Effector memory CD4-positive, alpha-beta T cell (primary cell): ENCODE measurements at regions not wholly inside any gene's neighbourhood (a gene's known extent, or its start where the extent isn't known, plus 50 kb on each side); places are given as distances from the start of the nearest gene placed in this dataset.
"Not testable (repeated sequence)": the region's sequence is repeated elsewhere in the genome, so short reads cannot be mapped to it uniquely, and the experiment has no call there.

Experiments used
- DNase-seq, 3 donors: peaks; one replicate each; pipeline ENCODE4 v3.0.0-alpha.2; 2020
- H3K27ac ChIP-seq: 2 replicates; pipeline ENCODE4 v1.7.0; 2013; ENCODE audit warnings: mild to moderate bottlenecking, low read length, moderate library complexity; ENCODE audit not compliant: insufficient read depth, poor library complexity, severe bottlenecking
- H3K27me3 ChIP-seq: replicated peaks from 2 replicates; pipeline ENCODE4 v1.7.0; 2013; ENCODE audit warnings: mild to moderate bottlenecking, low read length; ENCODE audit not compliant: insufficient read depth, control insufficient read depth, poor library complexity, severe bottlenecking
- H3K36me3 ChIP-seq: 2 replicates; pipeline ENCODE4 v1.7.0; 2013; ENCODE audit warnings: mild to moderate bottlenecking, low read length, moderate library complexity; ENCODE audit not compliant: control insufficient read depth, insufficient read depth
- H3K4me1 ChIP-seq: 2 replicates; pipeline ENCODE4 v1.7.0; 2013; ENCODE audit warnings: low read length, mild to moderate bottlenecking; ENCODE audit not compliant: control insufficient read depth, insufficient read depth, poor library complexity, severe bottlenecking
- H3K4me3 ChIP-seq: 2 replicates; pipeline ENCODE4 v1.7.0; 2013; ENCODE audit warnings: low read length, low read depth, mild to moderate bottlenecking; ENCODE audit not compliant: insufficient read depth, poor library complexity, severe bottlenecking
- H3K9me3 ChIP-seq: 2 replicates; pipeline ENCODE4 v1.7.0; 2013; ENCODE audit warnings: mild to moderate bottlenecking, low read length, moderate library complexity; ENCODE audit not compliant: control insufficient read depth

DNA sequence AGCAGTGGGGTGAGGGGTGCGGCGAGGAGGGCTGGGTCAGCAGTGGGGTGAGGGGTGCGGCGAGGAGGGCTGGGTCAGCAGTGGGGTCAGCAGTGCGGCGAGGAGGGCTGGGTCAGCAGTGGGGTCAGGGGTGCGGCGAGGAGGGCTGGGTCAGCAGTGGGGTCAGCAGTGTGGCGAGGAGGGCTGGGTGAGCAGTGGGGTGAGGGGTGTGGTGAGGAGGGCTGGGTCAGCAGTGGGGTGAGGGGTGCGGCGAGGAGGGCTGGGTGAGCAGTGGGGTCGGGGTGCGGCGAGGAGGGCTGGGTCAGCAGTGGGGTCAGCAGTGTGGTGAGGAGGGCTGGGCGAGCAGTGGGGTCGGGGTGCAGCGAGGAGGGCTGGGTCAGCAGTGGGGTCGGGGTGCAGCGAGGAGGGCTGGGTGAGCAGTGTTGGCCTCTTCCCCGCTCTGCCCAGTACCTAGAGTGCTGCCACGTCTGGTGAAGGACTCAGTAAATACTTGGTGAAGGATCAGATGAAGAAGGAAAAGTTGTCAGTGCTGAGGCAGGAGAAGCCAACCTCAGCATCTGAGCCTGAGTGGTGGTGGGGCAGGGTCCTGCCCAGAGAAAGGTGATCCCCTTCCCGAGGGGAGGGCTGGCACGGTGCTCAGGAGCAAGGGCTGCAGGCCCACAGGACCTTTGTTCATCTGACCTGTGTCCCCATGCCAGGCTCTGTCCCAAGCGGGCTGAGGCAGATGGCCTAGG lies 93.9 kb downstream of the METRNL start:
- not testable (repeated sequence) for H3K4me1 ChIP-seq, H3K27ac ChIP-seq, H3K36me3 ChIP-seq, H3K9me3 ChIP-seq, H3K27me3 ChIP-seq, H3K4me3 ChIP-seq, DNase-seq

DNA sequence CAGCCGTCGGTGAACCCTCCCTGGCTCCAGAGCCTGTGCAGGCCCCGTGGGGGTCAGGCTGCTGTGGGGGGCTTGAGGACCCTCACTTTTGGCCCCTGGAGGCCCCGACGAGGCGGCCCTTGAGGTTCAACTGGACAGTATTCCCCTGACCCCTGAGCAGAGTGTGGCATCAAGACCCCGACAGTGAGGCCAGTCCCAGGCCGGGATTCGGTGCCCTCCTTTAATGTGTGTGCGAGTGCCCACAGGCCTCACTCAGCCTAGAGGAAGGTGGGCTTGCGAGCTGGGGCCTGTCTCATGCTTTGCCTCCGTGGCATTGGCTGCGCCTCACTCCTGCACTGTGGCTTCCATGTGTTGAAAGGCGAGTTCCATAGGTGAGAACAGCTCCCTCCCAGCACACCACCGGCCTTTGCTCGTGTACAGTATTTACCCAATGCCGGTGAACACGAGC lies 94.5 kb downstream of the METRNL start:
- DNase-seq = no peak
- H3K36me3 ChIP-seq = no peaks in the 10 kb centered on the region
- no peaks in the 10 kb centered on the region for H3K4me1 ChIP-seq
- no peaks in the 10 kb centered on the region for H3K9me3 ChIP-seq
- H3K27me3 ChIP-seq = no peaks in the 10 kb centered on the region
- no peak overlapping the region for H3K27ac ChIP-seq
- no peak overlapping the region for H3K4me3 ChIP-seq

DNA sequence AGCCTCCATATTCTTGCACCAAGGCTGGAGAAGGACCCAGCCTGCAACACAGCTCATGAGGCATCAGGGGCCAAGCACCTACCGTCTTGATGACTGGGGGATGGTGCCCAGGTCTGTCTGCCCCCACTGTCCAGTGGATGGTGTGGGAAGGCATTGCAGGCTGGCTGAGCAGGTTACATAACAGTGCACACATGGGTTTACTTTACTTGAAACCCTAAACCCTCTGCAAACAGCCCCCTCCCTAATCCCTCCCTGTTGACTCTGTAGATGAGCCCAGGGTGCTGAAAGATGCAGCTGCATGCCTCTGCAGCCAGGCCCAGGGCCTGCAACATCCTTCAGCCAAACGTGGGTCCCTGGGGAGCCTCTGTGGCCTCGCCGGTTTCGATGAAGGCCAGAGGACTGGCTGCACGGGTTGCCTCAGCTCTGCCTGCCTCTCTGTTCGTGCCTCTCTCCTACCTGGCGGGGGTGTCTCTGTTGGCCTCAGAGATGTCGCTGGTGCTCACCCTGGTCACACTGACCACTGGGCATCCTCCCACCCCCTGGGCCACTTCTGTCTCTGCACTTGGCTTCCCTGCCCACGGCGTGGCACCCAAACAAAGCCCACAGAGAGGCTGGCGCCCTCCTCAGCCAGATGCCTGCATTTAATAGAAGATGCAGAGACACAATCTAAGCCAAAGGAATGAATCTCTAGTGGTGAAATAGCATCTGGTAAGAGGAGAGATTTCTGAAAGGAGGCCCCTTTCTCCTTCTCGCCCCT lies 95.1 kb downstream of the METRNL start:
- no peak overlapping the region for H3K27ac ChIP-seq
- H3K27me3 ChIP-seq = no peaks in the 10 kb centered on the region
- no peaks in the 10 kb centered on the region for H3K36me3 ChIP-seq
- H3K4me1 ChIP-seq = no peaks in the 10 kb centered on the region
- no peak for DNase-seq
- H3K4me3 ChIP-seq = no peak overlapping the region
- no peaks in the 10 kb centered on the region for H3K9me3 ChIP-seq

DNA sequence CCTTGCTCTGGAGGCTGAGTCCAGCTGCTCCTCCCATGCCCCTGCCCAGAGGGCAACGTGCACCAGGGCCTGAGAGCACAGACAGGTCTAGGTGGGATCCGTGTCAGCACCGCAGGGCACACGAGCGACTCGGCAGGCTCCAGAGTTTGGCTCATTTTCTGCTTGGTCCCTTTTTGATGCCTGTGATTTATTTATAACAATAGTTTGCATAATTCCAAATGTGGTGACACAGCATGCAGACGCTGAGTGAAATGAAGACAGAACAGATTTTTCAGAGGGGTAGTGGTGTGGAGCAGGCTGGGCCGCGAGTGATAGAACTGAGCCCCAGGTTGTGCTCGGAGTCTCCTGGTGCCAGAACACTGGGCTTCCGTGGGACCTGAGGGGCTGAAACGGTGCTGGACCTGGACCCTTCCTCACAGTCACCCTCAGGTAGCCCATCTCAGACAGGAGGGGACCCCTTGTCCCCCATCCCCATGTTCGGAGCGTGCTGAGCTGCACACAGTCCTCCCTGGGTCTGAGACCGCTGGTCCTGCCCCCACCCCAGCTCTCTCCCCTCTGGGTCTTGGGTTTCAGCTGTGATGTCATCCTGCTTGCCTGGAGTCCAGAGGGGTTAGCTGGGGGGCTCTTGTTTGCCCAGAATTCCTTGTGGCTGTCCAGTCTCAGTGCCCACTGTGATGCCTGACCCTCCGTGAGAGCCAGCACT lies 95.9 kb downstream of the METRNL start:
- H3K27me3 ChIP-seq = no peaks in the 10 kb centered on the region
- no peaks in the 10 kb centered on the region for H3K4me1 ChIP-seq
- H3K4me3 ChIP-seq = no peak overlapping the region
- H3K36me3 ChIP-seq = no peaks in the 10 kb centered on the region
- no peak overlapping the region for H3K27ac ChIP-seq
- DNase-seq = no peak
- no peaks in the 10 kb centered on the region for H3K9me3 ChIP-seq

DNA sequence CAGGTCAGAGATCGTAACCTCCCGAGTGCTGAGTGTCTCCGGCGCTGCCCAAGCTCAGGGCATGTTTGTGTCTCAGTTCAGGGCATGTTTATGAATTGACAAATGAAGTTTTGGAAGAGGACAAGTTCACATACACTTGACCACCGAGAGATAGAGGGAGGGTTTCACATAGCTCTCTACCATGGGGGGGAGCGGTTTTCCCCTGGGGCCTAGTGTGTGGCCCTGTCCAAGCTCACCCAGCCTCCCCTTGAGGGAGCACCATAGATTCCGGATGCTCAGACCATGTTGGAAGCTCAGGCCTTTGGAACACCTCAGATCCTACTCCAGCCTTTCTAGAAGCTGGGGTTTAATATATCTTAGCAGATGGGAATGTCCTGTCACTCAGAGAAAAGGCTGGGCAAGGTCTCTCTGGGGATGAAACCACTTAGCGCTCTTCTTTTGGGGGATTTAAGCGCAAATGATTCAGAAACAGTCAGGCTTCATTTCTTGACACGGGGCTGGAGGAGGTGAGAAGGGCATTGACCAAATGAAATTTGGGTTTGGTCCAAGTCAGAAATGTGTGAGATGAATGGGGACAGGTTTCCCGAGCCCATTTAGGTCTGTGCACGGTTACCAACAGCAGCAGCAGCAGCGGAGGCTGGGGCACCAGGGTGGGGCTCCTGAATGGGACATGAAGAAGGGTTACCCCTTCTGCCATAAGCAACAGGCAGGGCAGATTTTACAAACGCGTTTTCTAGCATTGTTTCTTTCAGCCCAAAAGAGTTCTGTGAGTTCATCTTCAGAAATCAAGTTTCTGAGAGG lies 96.6 kb downstream of the METRNL start:
- Histone ChIP-seq H3K36me3 (no peaks in the 10 kb centered on the region), H3K4me1 (no peaks in the 10 kb centered on the region), H3K4me3 (no peak overlapping the region), H3K9me3 (no peaks in the 10 kb centered on the region), H3K27ac (no peak overlapping the region), H3K27me3 (no peaks in the 10 kb centered on the region)
- no peak for DNase-seq

DNA sequence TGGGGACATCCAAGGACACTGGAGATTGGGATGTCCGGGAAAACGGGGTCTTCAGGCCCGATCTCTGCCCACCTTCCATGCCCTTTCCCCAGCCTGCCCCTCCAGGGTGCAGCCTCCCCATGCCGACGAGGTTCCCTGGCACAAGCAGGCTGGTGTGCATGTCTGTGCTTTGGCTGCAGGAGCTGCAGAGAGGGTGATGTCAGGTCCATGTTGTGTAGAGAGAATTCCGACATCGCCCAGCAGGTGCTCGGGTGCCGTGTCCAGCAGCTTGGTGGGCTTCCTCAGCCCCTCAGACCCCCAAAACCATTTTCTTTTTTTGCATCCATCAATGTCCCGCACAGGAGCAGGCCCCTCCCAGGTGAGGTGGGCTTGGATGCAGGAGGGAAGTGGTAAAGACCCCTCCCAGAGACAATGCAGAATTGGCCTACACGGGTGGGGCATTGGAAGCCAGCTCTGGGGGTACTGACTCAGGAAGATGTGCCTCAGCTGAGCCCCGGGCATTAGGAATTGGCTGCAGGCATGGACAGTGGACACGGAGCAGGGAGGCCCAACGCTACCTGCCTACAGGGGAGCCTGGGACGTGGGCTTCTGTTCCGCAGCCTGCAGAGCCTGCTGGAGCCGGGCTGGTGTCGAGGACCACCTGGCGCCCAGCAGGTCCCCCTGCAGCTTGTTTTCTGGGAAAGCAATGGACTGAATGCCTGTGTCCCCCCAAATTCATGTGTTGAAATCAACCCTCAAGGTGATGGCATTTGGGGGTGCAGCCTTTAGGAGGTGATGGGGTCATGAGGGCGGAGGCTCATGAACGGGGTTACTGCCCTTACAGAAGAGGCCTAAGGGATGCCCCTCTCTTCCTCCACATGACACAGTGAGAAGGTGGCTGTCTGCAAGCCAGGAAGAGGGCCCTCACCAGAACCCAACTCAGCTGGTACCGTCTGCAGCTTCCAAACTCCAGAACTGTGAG lies 97.5 kb downstream of the METRNL start:
- no peaks in the 10 kb centered on the region for H3K27me3 ChIP-seq
- no peaks in the 10 kb centered on the region for H3K36me3 ChIP-seq
- H3K4me1 ChIP-seq = no peaks in the 10 kb centered on the region
- no peak overlapping the region for H3K4me3 ChIP-seq
- H3K9me3 ChIP-seq = no peaks in the 10 kb centered on the region
- no peak overlapping the region for H3K27ac ChIP-seq
- DNase-seq = no peak

DNA sequence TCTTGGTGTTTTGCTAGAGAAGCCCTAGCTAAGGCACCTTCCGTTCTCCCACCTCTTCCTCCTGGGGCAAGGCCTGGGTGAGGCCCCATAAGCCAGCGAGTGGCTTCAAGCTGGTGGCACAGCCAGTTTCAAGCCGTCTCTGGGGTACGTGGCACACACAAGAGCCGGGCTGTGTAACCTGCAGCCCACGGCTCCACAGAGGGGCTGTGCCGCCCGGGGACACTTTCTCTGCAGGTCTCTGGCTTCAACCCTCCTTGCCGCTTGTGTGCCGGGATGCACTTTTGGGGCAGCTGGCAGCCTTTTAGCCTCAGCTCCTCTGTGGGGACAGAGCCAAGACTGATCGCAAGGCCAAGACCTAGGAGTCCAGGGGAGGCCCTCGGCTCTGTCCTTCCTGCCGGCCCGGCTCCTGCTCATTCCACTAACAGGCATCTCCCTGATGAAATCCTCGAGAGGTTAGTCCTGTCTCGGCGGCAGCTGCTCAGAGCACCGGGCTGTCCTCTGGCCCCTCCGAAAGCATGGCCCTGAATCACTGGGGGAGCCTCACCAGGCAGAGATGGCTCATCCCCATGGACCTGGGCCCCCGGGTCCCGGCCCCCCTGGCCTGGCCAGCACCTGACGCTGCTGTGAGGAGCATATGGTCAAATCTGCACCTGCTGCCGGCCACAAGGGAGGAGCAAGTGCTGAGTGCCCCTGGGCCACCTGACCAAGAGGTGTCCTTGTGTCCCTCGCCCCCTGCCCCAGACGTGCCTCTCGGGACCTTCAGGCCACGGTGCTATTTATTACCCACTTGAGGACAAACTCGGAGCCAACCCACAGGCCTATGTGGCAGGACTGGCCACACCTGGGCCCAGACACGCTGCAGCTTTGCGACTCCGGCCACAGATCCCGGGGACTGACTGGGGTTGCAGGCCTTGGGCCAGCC lies 98.5 kb downstream of the METRNL start:
- H3K4me3 ChIP-seq = no peak overlapping the region
- H3K36me3 ChIP-seq = no peaks in the 10 kb centered on the region
- no peaks in the 10 kb centered on the region for H3K27me3 ChIP-seq
- no peak for DNase-seq
- H3K9me3 ChIP-seq = no peaks in the 10 kb centered on the region
- H3K4me1 ChIP-seq = no peaks in the 10 kb centered on the region
- no peak overlapping the region for H3K27ac ChIP-seq

DNA sequence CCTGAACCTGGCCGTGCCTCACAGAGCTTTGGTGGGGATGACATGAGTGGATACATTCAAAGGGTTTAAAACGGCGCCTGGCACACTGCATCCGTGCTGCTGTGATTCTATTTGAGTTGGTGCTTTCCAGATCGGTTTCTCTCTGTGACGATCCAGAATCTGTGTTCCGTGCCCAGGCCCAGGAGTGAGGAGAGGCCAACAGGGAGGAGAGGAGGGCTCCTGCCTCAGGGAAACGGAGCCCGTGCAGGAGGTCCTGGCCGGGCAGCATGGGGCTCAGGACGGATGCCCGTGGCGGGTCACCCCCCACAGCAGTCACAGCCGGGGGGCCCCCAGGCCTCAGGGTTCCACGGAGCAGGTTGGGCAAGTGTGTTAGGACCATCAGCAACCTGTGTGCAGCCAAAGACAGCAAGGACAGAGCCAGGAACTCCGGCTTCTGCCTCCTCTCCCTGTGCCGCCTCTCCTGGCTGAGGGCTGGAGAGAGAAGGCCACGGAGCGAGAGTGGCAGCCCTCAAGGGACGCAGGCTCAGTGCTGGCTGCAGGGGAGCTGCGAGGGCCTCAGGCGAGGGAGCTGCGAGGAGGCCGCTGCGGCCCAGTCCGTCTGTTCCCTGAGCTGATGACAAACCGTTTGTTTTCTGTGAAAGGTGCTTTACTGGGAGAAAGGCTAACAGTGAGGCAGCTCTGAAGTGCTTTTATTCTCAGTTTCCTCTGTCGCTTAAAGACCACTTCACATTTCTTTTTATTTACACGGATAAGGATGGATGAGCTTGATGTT lies 99.3 kb downstream of the METRNL start:
- Histone ChIP-seq H3K27me3 (no peaks in the 10 kb centered on the region), H3K27ac (no peak overlapping the region), H3K4me3 (no peak overlapping the region), H3K9me3 (no peaks in the 10 kb centered on the region), H3K36me3 (no peaks in the 10 kb centered on the region), H3K4me1 (no peaks in the 10 kb centered on the region)
- no peak for DNase-seq
